ENCODE measurements at regions not wholly inside any gene's neighbourhood (a gene's known extent, or its start where the extent isn't known, plus 50 kb on each side); places are given as distances from the start of the nearest gene placed in this dataset.
"Not testable (repeated sequence)": the region's sequence is repeated elsewhere in the genome, so short reads cannot be mapped to it uniquely, and the experiment has no call there.

GRCh38 chr5:29191269-29192048, 2002.0 kb upstream of the CDH6 start:
- not testable (repeated sequence) for ATAC-seq

GRCh38 chr5:29190398-29190797, 2003.1 kb upstream of the CDH6 start:
- ATAC-seq, result not testable (repeated sequence)

GRCh38 chr5:29186380-29186779, 2007.1 kb upstream of the CDH6 start:
- not testable (repeated sequence) for ATAC-seq

- no peak for ATAC-seq
These were observed 2007.9 kb upstream of the CDH6 start for GRCh38 chr5:29185558-29185957.

GRCh38 chr5:29175774-29176173, 2017.7 kb upstream of the CDH6 start:
- TF ChIP-seq CSRNP3 (CRISPR knock-in tag; IDR thresholded peaks at IDR 0.05), result no peak
- no peak for TF ChIP-seq ZNF70 (CRISPR knock-in tag; IDR thresholded peaks at IDR 0.05)
- no peak for TF ChIP-seq CREB5 (CRISPR knock-in tag; IDR thresholded peaks at IDR 0.05; ENCODE audit: low read depth)
- TF ChIP-seq PATZ1 (CRISPR knock-in tag; IDR thresholded peaks at IDR 0.05; ENCODE audit: borderline replicate concordance), result no peak
- TF ChIP-seq OSR1 (CRISPR knock-in tag; IDR thresholded peaks at IDR 0.05), result no peak
- no peak for TF ChIP-seq PPARA (CRISPR knock-in tag; IDR thresholded peaks at IDR 0.05; ENCODE audit: borderline replicate concordance)
- no peak for ATAC-seq

More at GRCh38 chr5:29185558-29185957, 2007.9 kb upstream of the CDH6 start:
- TF ChIP-seq OSR1 (CRISPR knock-in tag; IDR thresholded peaks at IDR 0.05) (no peak), ZC3H10 (CRISPR knock-in tag; IDR thresholded peaks at IDR 0.05) (no peak), ESRRG (CRISPR knock-in tag; IDR thresholded peaks at IDR 0.05) (no peak), CSDC2 (CRISPR knock-in tag; IDR thresholded peaks at IDR 0.05) (no peak), TSHZ2 (CRISPR knock-in tag; IDR thresholded peaks at IDR 0.05) (no peak), GLIS3 (CRISPR knock-in tag; IDR thresholded peaks at IDR 0.05) (no peak), ISL1 (CRISPR knock-in tag; IDR thresholded peaks at IDR 0.05) (no peak), RARB (CRISPR knock-in tag; IDR thresholded peaks at IDR 0.05) (no peak), CSRNP3 (CRISPR knock-in tag; IDR thresholded peaks at IDR 0.05) (no peak), TCF4 (CRISPR knock-in tag; IDR thresholded peaks at IDR 0.05; ENCODE audit: borderline replicate concordance) (no peak), SNAI2 (CRISPR knock-in tag; IDR thresholded peaks at IDR 0.05) (no peak), TOX (CRISPR knock-in tag; IDR thresholded peaks at IDR 0.05; ENCODE audit: borderline replicate concordance) (no peak), PATZ1 (CRISPR knock-in tag; IDR thresholded peaks at IDR 0.05; ENCODE audit: borderline replicate concordance) (no peak)

All from SK-N-SH treated with all-trans-retinoic acid at 6 μM for 48 hours (cell line).